NT2/D1 (cell line): ENCODE measurements at regions not wholly inside any gene's neighbourhood (a gene's known extent, or its start where the extent isn't known, plus 50 kb on each side); places are given as distances from the start of the nearest gene placed in this dataset.
"Not testable (repeated sequence)": the region's sequence is repeated elsewhere in the genome, so short reads cannot be mapped to it uniquely, and the experiment has no call there.

ENCODE experiments used
- DNase-seq: peaks from one replicate; pipeline ENCODE4 v3.0.0-alpha.2; 2011; ENCODE audit warnings: low read depth, low spot score
- H3K27me3 ChIP-seq: 2 replicates; pipeline ENCODE4 v1.6.0; 2011; ENCODE audit warnings: mild to moderate bottlenecking; ENCODE audit not compliant: insufficient read length, insufficient read depth
- H3K36me3 ChIP-seq: 2 replicates; pipeline ENCODE4 v1.6.1; 2011; ENCODE audit warnings: mild to moderate bottlenecking, low read length, mixed read lengths; ENCODE audit not compliant: insufficient read depth, insufficient read length
- H3K4me1 ChIP-seq: 2 replicates; pipeline ENCODE4 v1.5.1; 2011; ENCODE audit not compliant: insufficient read depth, insufficient read length
- H3K4me3 ChIP-seq: 2 replicates; pipeline ENCODE4 v1.5.1; 2011; ENCODE audit warnings: low read depth; ENCODE audit not compliant: insufficient read length
- H3K9ac ChIP-seq: 2 replicates; pipeline ENCODE4 v1.6.0; 2011; ENCODE audit warnings: low read depth; ENCODE audit not compliant: insufficient read length
- H3K9me3 ChIP-seq: 2 replicates; pipeline ENCODE4 v1.5.1; 2011; ENCODE audit warnings: mild to moderate bottlenecking, low read length; ENCODE audit not compliant: insufficient read depth
- SUZ12 ChIP-seq: IDR thresholded peaks from 2 replicates; pipeline ENCODE4 v1.6.1; 2011; ENCODE audit not compliant: insufficient read length, insufficient read depth; ENCODE audit errors: extremely low read depth
- YY1 ChIP-seq: IDR thresholded peaks from 2 replicates; pipeline ENCODE4 v1.6.1; 2011; ENCODE audit not compliant: insufficient read length, insufficient read depth
- ZNF274 ChIP-seq: IDR thresholded peaks from 2 replicates; pipeline ENCODE4 v1.6.1; 2011; ENCODE audit warnings: mild to moderate bottlenecking, low read depth, low read length

DNA sequence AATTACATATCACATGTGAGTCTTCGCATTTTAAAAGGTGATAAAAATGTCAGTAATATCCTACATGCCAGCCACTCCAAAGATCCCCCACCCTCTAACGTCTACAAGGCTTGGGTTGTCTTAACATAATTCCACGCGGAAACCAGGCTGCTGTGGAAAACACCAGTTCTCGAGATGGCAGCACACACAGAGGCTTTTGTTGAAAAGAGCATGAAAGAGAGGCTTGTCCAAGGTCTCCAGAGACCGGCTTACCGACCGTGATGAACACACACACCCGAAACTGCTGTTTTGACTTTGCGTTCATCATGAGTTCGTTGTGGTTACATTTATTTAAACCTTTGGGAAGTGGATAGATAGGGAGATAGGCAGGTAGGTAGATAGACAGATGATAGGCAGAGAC, 87.9 kb downstream of the CRLF2 start:
- H3K27me3 ChIP-seq, result peaks cover 14% of the 10 kb centered on the region
- no peak overlapping the region for H3K9ac ChIP-seq
- no peak for TF ChIP-seq YY1
- no peak for DNase-seq
- no peaks in the 10 kb centered on the region for H3K4me1 ChIP-seq
- H3K36me3 ChIP-seq, result no peaks in the 10 kb centered on the region
- H3K4me3 ChIP-seq, result no peak overlapping the region
- H3K9me3 ChIP-seq, result no peaks in the 10 kb centered on the region

DNA sequence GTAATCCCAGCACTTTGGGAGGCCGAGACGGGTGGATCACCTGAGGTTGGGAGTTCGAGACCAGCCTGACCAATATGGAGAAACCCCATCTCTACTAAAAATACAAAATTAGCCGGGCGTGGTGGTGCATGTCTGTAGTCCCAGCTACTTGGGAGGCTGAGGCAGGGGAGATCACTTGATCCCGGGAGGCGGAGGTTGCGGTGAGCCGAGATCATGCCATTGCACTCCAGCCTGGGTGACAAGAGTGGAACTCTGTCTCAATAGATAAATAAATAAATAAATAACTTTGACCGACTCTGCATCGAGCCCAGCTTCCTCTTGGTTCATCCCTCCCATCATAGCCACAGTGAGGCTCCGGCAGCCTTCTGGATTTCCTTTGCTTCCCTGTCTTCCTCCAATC, 89.6 kb downstream of the CRLF2 start:
- not testable (repeated sequence) for H3K9me3 ChIP-seq, H3K27me3 ChIP-seq, H3K4me3 ChIP-seq, H3K36me3 ChIP-seq, H3K9ac ChIP-seq, DNase-seq, H3K4me1 ChIP-seq

DNA sequence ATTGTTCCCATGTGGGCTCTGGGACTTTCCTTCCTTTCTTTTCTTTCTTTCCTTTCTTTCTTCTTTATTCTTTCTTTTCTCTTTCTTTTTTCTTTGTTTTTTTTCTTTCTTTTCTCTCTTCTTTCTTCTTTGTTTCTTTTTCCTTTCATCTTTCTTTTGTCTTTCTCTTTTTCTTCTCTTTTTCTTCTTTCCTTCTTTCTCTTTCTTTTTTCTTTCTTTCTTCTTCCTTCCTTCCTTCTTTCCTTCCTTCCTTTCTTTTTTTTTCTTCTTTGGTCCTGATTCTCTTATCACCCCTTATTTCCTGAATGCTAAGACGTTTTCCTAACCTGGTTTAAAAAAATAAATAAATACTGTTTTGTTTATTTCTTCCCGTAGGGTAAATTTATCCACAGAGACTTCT, 93.2 kb downstream of the CRLF2 start:
- no peak for DNase-seq
- H3K9me3 ChIP-seq, result no peaks in the 10 kb centered on the region
- no peaks in the 10 kb centered on the region for H3K36me3 ChIP-seq
- no peak overlapping the region for H3K9ac ChIP-seq
- no peak overlapping the region for H3K4me3 ChIP-seq
- no peaks in the 10 kb centered on the region for H3K27me3 ChIP-seq
- no peaks in the 10 kb centered on the region for H3K4me1 ChIP-seq
- TF ChIP-seq SUZ12, result no peak
- no peak for TF ChIP-seq YY1

DNA sequence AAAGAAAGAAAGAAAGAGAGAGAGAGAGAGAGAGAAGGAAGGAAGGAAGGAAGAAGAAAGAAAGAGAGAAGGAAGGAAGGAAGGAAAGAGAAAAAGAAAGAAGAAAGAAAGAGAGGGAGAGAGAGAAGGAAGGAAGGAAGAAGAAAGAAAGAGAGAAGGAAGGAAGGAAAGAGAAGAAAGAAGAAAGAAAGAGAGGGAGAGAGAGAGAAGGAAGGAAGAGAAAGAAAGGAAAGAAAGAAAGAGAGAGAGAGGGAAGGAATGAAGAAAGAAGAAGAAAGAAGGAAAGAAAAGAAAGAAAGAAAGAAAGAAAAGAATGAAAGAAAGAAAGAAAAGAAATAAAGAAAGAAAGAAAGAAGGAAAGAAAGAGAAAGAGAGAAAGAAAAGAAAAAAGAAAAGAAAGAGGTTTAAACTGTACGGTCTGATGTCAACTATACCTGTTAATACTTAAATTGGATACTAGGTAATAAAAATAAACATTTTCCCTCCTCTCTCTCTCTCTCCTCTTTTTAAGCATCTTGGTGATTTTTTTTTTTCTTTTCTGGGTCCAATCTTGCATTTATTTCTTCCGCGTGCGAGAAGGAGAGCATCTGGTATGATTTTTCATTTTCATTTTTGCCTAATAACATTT, 93.8 kb downstream of the CRLF2 start:
- H3K4me1 ChIP-seq, result no peaks in the 10 kb centered on the region
- no peak for DNase-seq
- TF ChIP-seq YY1 (no peak), ZNF274 (no peak), SUZ12 (no peak)

DNA sequence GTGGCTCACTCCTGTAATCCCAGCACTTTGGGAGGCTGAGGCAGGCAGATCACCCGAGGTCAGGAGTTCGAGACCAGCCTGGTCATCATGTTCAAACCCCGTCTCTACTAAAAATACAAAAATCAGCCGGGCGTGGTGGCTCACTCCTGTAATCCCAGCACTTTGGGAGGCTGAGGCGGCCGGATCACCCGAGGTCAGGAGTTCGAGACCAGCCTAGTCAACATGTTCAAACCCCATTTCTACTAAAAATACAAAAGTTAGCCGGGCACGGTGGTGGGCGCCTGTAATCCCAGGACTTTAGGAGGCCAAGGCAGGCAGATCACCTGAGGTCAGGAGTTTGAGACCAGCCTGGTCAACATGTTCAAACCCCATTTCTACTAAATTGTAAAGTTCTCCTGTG, 97.0 kb downstream of the CRLF2 start:
- not testable (repeated sequence) for DNase-seq, H3K4me3 ChIP-seq, H3K4me1 ChIP-seq, H3K27me3 ChIP-seq, H3K9ac ChIP-seq, H3K36me3 ChIP-seq, H3K9me3 ChIP-seq

More for the DNA sequence above, 93.8 kb downstream of the CRLF2 start:
- Histone ChIP-seq H3K27me3 (no peaks in the 10 kb centered on the region), H3K4me3 (no peak overlapping the region), H3K9ac (no peak overlapping the region), H3K36me3 (no peaks in the 10 kb centered on the region), H3K9me3 (no peaks in the 10 kb centered on the region)

DNA sequence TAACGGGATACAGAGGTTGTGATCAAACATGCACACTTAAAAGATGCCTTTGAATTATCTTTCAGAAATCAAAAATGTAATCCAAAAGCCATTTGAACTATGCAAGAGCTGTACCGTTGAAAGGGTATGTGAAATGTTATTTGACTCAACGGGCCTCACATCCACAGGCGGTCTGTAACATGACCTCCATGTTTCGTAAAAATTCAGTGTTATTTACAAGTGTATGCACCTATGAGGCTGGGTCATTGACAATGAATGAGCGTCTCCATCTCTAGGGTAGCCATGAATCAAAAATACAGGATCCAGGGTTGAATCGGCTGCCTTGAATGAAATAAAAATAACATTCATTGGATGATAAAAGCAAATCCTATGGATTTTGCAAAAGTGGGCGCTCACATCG, 100.1 kb downstream of the CRLF2 start:
- TF ChIP-seq SUZ12 (no peak), ZNF274 (no peak), YY1 (no peak)
- no peak for DNase-seq
- H3K9me3 ChIP-seq, result no peaks in the 10 kb centered on the region
- peaks cover 7% of the 10 kb centered on the region for H3K4me1 ChIP-seq
- H3K27me3 ChIP-seq, result peaks cover 15% of the 10 kb centered on the region
- H3K36me3 ChIP-seq, result no peaks in the 10 kb centered on the region
- peak overlapping the region; percentile 6 for H3K4me3 ChIP-seq
- H3K9ac ChIP-seq, result peak overlapping the region; percentile 29

DNA sequence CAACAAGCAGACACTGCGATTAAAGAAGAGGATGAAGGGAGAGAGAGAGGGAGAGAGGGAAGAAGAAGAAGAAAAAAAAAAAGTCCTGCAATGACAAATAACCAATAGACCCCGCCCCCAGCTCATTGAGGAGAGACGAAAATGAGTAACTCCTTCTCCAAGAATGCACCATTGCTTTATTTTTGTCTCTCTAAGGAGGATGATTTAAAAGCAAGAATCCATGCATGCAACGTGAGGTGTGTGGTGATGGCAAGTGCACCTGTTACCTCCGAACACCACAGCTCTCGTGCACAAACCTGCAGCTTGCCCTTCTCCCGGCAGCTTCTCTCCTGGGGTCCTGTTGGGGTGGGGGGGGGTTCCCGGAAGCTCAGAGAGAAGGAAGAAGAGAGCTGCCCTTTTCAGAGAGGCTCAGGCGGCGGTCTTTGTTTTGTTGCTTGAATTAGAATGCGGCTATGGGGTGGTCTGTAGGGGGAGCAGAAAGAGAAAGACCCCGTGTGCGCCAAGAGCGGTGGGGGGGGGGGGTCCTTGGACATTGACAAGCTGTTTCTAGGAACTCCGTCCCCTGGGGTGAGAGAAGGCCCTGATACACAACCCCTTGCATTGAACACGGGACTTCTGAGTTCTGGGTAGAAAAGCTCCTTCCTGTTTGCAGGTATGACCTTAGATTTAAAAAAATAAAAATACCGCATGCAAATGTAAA, 100.7 kb downstream of the CRLF2 start:
- peak; percentile 91 for DNase-seq
- Histone ChIP-seq H3K27me3 (peaks cover 20% of the 10 kb centered on the region), H3K9ac (peak overlapping the region; percentile 29), H3K9me3 (no peaks in the 10 kb centered on the region), H3K4me1 (peaks cover 11% of the 10 kb centered on the region), H3K36me3 (no peaks in the 10 kb centered on the region), H3K4me3 (peak overlapping the region; percentile 6)
- TF ChIP-seq YY1, result no peak
- TF ChIP-seq ZNF274, result no peak
- no peak for TF ChIP-seq SUZ12
